ENCODE measurements at regions not wholly inside any gene's neighbourhood (a gene's known extent, or its start where the extent isn't known, plus 50 kb on each side); places are given as distances from the start of the nearest gene placed in this dataset.
"Not testable (repeated sequence)": the region's sequence is repeated elsewhere in the genome, so short reads cannot be mapped to it uniquely, and the experiment has no call there.

DNA sequence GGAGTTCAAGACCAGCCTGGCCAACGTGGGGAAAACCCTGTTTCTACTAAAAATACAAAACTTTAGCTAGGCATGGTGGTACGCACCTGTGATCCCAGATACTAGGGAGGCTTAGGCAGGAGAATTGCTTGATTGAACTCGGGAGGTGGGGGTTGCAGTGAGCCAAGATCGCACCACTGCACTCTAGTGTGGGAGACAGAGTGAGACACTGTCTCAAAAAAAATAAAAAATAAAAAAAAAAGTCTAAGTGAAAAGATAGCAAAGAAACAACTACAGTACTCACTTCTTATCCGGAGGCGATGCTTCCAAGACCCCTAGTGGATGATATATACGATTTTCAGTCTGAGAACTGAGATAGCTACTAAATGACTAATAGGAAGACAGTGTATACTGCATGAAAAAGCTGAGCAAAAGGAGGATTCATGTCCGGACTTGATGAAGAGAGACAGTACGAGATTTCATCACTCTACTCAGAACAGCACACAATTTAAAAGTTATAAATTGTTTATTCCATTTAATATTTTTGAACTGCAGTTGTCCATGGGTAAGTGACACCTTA is 138.7 kb upstream of the GOLGA6L6 start:
- H3K4me3 ChIP-seq (ENCODE audit: low read length); DNase-seq (ENCODE audit: low read depth, low spot score): not testable (repeated sequence)

- no peak overlapping the region for H3K4me3 ChIP-seq (ENCODE audit: low read length)
- no peak for DNase-seq (ENCODE audit: low read depth, low spot score)
Measured at GRCh38 chr15:20672470-20672869, 130.9 kb upstream of the GOLGA6L6 start.

- no peak overlapping the region for H3K4me3 ChIP-seq (ENCODE audit: low read length)
- no peak for DNase-seq (ENCODE audit: low read depth, low spot score)
Measured at GRCh38 chr15:20671675-20672074, 130.1 kb upstream of the GOLGA6L6 start.

DNA sequence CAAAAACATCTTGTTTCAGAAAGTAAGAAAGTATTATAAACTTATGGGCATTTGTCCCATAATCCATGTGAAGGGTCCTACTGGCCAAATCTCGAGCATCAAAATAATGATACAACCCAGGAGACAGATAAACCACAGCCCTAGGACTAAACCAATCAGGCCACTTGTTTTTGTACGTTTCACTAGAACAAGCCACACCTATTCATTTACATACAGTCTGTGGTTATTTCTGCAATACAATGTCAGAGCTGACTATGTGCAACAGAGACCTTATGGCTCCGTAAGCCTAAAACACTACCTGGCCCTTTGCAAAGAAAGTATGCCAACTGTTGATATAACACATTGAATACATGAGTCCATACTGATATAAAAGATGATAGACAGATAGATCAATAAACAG is 124.8 kb upstream of the GOLGA6L6 start:
- not testable (repeated sequence) for H3K4me3 ChIP-seq (ENCODE audit: low read length); DNase-seq (ENCODE audit: low read depth, low spot score)

GRCh38 chr15:20665653-20666052 is 124.1 kb upstream of the GOLGA6L6 start:
- no peak for DNase-seq (ENCODE audit: low read depth, low spot score)
- no peak overlapping the region for H3K4me3 ChIP-seq (ENCODE audit: low read length)

DNA sequence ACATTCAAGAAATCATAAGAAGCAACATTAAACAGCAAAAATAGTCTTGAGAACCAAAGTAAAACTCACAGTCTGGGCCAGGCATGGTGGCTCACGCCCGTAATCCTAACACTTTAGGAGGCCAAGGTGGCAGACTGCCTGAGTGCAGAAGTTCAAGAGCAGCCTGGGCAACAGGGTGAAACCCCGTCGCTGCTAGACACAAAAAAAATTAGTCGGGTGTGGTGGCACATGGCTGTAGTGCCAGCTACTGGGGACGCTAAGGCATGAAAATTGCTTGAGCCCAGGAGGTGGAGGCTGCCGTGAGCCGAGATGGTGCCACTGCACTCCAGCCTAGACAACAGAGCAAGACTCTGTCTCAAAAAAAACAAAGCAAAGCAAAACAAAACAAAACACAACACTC is 117.7 kb upstream of the GOLGA6L6 start:
- DNase-seq (ENCODE audit: low read depth, low spot score) = no peak

GRCh38 chr15:20658024-20658423 is 116.4 kb upstream of the GOLGA6L6 start:
- no peak overlapping the region for H3K4me3 ChIP-seq (ENCODE audit: low read length)
- no peak for DNase-seq (ENCODE audit: low read depth, low spot score)

More for the DNA sequence above, 117.7 kb upstream of the GOLGA6L6 start:
- no peak overlapping the region for H3K4me3 ChIP-seq (ENCODE audit: low read length)

DNA sequence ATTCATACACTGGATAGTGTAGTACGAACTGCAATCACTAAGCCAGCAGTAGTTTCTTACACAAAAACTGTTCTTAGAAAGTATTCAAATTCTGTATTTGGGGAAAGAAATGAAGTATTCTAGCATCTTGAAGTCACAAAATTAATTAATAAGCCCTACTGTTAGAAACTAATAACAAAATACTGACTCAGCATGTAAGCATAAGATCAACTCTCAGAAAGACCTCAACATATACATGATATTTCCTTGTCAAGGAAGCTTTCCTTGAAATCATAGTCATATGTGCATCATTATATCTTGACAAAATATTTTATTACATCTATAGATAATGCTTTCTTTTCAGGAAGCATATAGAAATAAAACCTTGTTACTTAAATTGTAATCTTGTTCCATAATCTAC is 115.5 kb upstream of the GOLGA6L6 start:
- H3K4me3 ChIP-seq (ENCODE audit: low read length) = no peak overlapping the region
- no peak for DNase-seq (ENCODE audit: low read depth, low spot score)

DNA sequence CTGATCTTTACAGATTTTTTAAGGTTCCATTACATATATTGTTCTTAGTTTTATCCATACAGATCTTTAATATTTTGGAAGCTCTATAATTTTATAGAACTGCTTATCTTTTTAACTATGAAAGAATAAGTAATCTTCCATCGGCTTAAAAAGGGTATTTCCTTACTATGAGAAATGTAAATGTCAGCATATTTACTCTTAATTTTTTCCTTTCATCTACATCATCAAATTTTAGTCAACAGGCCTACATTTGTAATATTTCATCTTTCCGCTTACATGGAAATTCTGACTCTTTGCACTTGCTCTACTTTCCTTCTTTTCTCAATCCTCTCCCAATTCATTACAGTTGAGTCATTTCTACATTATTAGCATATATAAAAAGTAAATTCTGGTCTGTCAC is 111.3 kb upstream of the GOLGA6L6 start:
- no peak overlapping the region for H3K4me3 ChIP-seq (ENCODE audit: low read length)
- no peak for DNase-seq (ENCODE audit: low read depth, low spot score)

GRCh38 chr15:20648402-20648975 is 106.9 kb upstream of the GOLGA6L6 start:
- DNase-seq (ENCODE audit: low read depth, low spot score); H3K4me3 ChIP-seq (ENCODE audit: low read length): not testable (repeated sequence)

DNA sequence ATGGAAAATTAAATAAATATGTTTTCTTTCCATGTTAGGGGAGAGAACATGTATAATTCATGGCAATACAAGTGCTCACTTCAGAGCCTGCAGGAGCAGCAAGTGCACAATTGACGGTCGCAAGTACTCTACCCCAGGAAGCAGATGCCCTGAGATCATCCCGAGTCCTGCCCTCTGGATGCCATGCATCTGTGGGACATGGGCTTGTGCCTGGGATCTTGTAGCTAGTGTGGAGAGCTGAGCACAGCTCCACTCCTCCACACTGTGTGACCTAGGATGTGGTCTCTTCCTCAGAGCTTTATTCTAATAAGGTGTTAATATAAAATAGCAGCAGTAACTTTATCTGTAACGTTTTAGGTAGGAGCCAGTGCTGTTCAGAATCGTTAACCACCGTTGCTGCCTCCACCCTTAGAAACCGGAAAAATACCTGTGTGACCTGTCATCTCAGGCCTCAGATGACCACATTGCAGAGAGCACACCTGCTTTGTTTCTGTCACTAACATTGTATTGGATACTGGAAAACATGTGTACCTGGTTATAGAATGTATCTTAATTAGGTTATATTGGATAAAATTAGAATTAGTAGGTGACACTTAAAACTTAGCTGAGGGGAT is 105.0 kb upstream of the GOLGA6L6 start:
- no peak overlapping the region for H3K4me3 ChIP-seq (ENCODE audit: low read length)
- DNase-seq (ENCODE audit: low read depth, low spot score) = no peak

DNA sequence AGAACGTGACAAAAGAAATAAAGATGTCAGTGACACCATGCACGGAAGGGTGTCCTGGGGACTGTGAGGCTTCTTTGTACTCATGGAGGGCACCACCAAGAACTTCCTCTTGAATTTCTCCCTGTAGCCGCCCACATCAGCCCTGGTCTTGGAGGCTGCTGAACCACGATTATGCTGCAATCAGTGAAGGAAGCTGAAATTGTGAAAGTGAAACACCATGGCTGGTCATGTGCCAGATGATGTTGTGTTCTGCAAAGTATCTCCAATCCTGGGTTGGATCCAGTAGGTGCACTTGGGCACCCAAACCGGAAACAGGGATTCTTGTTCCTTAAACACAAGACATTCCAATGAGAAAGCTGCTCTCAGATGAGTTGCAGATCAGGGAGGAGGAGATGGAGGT is 104.4 kb upstream of the GOLGA6L6 start:
- no peak for DNase-seq (ENCODE audit: low read depth, low spot score)
- H3K4me3 ChIP-seq (ENCODE audit: low read length) = no peak overlapping the region

DNA sequence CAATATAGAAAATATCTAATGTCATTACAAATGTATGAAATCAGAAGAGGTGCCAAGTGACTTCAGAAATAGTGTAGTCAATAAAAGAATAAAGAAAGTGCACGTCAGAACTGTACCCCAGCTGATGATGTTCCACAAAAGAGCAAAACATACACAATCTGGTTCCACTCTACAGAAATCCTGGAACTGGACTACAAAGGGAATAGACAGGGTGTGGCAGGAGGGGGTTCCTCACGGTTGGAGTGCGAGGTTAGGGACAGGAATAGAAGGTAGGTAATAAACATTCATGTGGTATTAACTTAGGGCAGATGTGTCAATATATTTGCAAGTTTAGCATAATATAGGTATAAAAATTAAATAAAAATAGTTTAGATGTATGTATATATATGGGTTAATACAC is 103.3 kb upstream of the GOLGA6L6 start:
- no peak overlapping the region for H3K4me3 ChIP-seq (ENCODE audit: low read length)
- DNase-seq (ENCODE audit: low read depth, low spot score) = no peak

- no peak overlapping the region for H3K4me3 ChIP-seq (ENCODE audit: low read length)
- DNase-seq (ENCODE audit: low read depth, low spot score) = no peak
Measured at GRCh38 chr15:20643829-20644425, 102.3 kb upstream of the GOLGA6L6 start.

DNA sequence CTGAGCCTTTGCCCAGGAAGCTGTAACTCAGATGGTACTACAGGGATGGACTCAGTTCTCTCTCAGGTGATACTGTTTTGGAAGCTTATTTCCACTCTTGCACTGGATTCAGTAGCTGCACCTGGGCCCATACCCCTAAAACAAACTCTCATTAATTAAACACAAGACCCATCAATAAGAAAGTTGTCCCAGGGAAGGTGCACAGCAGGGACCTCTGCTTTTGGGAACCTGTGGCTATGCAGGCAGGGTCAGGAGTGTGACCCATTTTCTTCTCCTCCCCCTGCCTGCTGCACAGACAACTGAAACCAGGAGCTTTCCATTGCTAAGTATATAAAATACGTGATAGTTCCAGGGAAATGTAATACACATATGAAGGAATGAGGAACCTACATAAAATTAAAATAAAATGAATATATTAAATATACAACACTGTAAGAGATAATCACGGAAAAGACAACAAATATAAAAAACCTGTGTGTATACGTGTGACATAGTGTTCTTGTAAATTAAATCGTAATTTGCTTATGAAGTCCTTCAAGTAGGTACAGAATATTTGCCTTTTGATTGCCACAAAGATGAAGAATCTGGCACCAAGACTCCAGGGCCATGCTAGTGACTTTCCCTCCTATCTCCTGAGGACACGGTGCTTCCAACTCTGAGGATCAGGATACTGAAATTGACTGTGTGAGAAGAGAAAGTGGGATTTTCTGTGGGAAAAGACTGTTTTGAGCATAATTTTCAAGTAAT is 101.6 kb upstream of the GOLGA6L6 start:
- no peak for DNase-seq (ENCODE audit: low read depth, low spot score)
- H3K4me3 ChIP-seq (ENCODE audit: low read length) = no peak overlapping the region

GRCh38 chr15:20642054-20642767 is 100.6 kb upstream of the GOLGA6L6 start:
- no peak for DNase-seq (ENCODE audit: low read depth, low spot score)
- H3K4me3 ChIP-seq (ENCODE audit: low read length) = no peak overlapping the region

GRCh38 chr15:20640427-20640826 is 98.8 kb upstream of the GOLGA6L6 start:
- not testable (repeated sequence) for DNase-seq (ENCODE audit: low read depth, low spot score); H3K4me3 ChIP-seq (ENCODE audit: low read length)

DNA sequence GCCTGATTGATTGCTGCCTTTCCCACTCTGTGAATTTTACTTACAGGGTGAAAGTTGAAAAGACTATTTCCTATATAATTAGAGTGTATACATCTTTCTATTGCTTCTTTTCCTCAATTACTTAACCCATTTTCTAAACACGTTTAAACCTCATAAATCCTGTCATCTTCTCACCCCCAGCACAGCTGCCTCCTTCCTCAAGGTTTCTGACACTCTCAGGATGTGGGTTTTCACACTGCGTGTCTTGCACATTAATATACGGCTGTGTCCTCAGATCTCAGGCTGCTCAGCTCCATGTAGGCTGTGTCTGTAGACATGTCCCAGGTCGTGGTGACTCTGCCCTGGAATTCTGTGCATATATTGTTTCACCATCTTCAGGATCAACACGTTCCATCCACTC is 97.6 kb upstream of the GOLGA6L6 start:
- H3K4me3 ChIP-seq (ENCODE audit: low read length); DNase-seq (ENCODE audit: low read depth, low spot score): not testable (repeated sequence)

GRCh38 chr15:20637499-20637898 is 95.9 kb upstream of the GOLGA6L6 start:
- not testable (repeated sequence) for DNase-seq (ENCODE audit: low read depth, low spot score); H3K4me3 ChIP-seq (ENCODE audit: low read length)

Measured in Jurkat, Clone E6-1 (cell line).